Neural cell (in vitro differentiated cells): ENCODE measurements at regions not wholly inside any gene's neighbourhood (a gene's known extent, or its start where the extent isn't known, plus 50 kb on each side); places are given as distances from the start of the nearest gene placed in this dataset.

ENCODE experiments used
- EP300 ChIP-seq: fragments of 450-650 bp; conservative IDR thresholded peaks from 2 replicates; pipeline ENCODE4 v1.6.1; 2014; ENCODE audit warnings: antibody characterized with exemption, mild to moderate bottlenecking, moderate library complexity; ENCODE audit not compliant: poor library complexity, severe bottlenecking
- EZH2 ChIP-seq: fragments of 200-600, 300-800 bp; shearing (Covaris generic), sonication (generic); IDR thresholded peaks from 2 replicates; pipeline ENCODE4 v1.6.1; 2014; ENCODE audit warnings: antibody characterized with exemption, low read length, borderline replicate concordance, mild to moderate bottlenecking; ENCODE audit not compliant: insufficient read depth, poor library complexity, severe bottlenecking
- MXI1 ChIP-seq: fragments of 450-650 bp; conservative IDR thresholded peaks from 2 replicates; pipeline ENCODE4 v1.6.1; 2014; ENCODE audit warnings: antibody characterized with exemption, mild to moderate bottlenecking; ENCODE audit not compliant: poor library complexity, severe bottlenecking
- POLR2AphosphoS5 ChIP-seq: IDR thresholded peaks from 2 replicates; pipeline ENCODE4 v1.6.1; 2012
- RAD21 ChIP-seq: fragments of 450-650 bp; conservative IDR thresholded peaks from 2 replicates; pipeline ENCODE4 v1.6.1; 2014; ENCODE audit warnings: antibody characterized with exemption, mild to moderate bottlenecking, moderate library complexity
- SMC3 ChIP-seq: fragments of 450-650 bp; conservative IDR thresholded peaks from 2 replicates; pipeline ENCODE4 v1.6.1; 2014; ENCODE audit warnings: antibody characterized with exemption, mild to moderate bottlenecking, moderate library complexity; ENCODE audit not compliant: poor library complexity
- TAF1 ChIP-seq: IDR thresholded peaks from 2 replicates; pipeline ENCODE4 v1.6.1; 2012; ENCODE audit warnings: low read depth
- TF ChIP-seq, protein P1 (sequence below): IDR thresholded peaks from 2 replicates; pipeline ENCODE4 v1.6.1; 2012; ENCODE audit warnings: borderline replicate concordance
- TF ChIP-seq, protein P2 (sequence below): fragments of 450-650 bp; IDR thresholded peaks from 2 replicates; pipeline ENCODE4 v1.5.1; 2014; ENCODE audit warnings: antibody characterized with exemption, mild to moderate bottlenecking, moderate library complexity; ENCODE audit not compliant: poor library complexity, severe bottlenecking

DNA sequence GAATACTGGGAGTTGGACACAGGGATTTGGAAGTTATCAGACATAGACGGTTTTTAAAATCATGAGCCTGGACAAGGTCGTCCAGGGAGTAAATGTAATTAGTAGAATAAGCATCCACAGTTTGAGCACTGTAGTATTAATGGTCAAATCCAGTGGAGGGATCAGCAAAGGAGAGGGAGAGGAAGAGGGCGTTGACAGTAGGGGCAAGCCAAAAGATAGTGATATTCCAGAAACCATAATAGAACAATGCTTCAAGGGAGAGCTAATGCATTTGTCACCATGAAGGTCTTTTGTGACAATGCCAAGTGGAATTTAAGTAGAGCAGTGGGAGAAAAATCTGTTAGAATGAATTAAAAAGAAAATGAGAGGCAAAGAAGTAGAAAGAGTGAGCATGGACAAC, 68.9 kb upstream of the SLC5A12 start:
- TF ChIP-seq, protein P1, sequence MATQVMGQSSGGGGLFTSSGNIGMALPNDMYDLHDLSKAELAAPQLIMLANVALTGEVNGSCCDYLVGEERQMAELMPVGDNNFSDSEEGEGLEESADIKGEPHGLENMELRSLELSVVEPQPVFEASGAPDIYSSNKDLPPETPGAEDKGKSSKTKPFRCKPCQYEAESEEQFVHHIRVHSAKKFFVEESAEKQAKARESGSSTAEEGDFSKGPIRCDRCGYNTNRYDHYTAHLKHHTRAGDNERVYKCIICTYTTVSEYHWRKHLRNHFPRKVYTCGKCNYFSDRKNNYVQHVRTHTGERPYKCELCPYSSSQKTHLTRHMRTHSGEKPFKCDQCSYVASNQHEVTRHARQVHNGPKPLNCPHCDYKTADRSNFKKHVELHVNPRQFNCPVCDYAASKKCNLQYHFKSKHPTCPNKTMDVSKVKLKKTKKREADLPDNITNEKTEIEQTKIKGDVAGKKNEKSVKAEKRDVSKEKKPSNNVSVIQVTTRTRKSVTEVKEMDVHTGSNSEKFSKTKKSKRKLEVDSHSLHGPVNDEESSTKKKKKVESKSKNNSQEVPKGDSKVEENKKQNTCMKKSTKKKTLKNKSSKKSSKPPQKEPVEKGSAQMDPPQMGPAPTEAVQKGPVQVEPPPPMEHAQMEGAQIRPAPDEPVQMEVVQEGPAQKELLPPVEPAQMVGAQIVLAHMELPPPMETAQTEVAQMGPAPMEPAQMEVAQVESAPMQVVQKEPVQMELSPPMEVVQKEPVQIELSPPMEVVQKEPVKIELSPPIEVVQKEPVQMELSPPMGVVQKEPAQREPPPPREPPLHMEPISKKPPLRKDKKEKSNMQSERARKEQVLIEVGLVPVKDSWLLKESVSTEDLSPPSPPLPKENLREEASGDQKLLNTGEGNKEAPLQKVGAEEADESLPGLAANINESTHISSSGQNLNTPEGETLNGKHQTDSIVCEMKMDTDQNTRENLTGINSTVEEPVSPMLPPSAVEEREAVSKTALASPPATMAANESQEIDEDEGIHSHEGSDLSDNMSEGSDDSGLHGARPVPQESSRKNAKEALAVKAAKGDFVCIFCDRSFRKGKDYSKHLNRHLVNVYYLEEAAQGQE, result no peak
- TF ChIP-seq, protein P2, sequence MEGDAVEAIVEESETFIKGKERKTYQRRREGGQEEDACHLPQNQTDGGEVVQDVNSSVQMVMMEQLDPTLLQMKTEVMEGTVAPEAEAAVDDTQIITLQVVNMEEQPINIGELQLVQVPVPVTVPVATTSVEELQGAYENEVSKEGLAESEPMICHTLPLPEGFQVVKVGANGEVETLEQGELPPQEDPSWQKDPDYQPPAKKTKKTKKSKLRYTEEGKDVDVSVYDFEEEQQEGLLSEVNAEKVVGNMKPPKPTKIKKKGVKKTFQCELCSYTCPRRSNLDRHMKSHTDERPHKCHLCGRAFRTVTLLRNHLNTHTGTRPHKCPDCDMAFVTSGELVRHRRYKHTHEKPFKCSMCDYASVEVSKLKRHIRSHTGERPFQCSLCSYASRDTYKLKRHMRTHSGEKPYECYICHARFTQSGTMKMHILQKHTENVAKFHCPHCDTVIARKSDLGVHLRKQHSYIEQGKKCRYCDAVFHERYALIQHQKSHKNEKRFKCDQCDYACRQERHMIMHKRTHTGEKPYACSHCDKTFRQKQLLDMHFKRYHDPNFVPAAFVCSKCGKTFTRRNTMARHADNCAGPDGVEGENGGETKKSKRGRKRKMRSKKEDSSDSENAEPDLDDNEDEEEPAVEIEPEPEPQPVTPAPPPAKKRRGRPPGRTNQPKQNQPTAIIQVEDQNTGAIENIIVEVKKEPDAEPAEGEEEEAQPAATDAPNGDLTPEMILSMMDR, result no peak
- TF ChIP-seq EP300, result no peak
- no peak for TF ChIP-seq EZH2
- no peak for TF ChIP-seq RAD21
- no peak for TF ChIP-seq POLR2AphosphoS5
- TF ChIP-seq TAF1, result no peak
- TF ChIP-seq MXI1, result no peak
- no peak for TF ChIP-seq SMC3
